ENCODE measurements at regions not wholly inside any gene's neighbourhood (a gene's known extent, or its start where the extent isn't known, plus 50 kb on each side); places are given as distances from the start of the nearest gene placed in this dataset.

GRCh38 chr1:195130598-195130997 lies 1477.6 kb downstream of the KCNT2 start:
- no peak for TF ChIP-seq CTCF (conservative IDR thresholded peaks at IDR 0.05; ENCODE audit: low read length)

DNA sequence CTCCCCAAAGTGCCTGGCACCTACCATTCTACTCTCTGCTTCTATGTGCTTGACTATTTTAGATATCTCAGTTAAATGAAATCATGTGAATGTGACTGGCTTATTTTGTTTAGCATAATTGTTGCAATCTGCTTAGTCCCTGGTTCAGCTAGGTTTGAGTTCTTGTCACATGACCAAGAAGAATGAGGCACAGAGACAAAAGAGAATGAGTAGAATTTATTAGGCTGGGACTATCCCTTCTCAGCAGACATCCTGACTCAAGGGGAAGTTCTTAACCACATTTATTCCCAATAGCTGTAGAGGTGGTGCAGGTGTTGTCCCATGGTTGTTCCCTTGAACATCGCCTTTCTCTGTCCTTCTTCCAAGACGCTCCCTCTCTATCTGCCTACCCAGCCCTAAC lies 1485.7 kb downstream of the KCNT2 start:
- DNase-seq (ENCODE audit: low read depth): no peak
- TF ChIP-seq CTCF (conservative IDR thresholded peaks at IDR 0.05; ENCODE audit: low read length): no peak
- no peak overlapping the region for H3K4me3 ChIP-seq (ENCODE audit: low read length)

More at GRCh38 chr1:195130598-195130997, 1477.6 kb downstream of the KCNT2 start:
- no peak overlapping the region for H3K4me3 ChIP-seq (ENCODE audit: low read length)
- DNase-seq (ENCODE audit: low read depth): no peak

- TF ChIP-seq CTCF (conservative IDR thresholded peaks at IDR 0.05; ENCODE audit: low read length): no peak
- H3K4me3 ChIP-seq (ENCODE audit: low read length): no peak overlapping the region
- DNase-seq (ENCODE audit: low read depth): no peak
These were observed 1494.8 kb downstream of the KCNT2 start for GRCh38 chr1:195113471-195113870.

DNA sequence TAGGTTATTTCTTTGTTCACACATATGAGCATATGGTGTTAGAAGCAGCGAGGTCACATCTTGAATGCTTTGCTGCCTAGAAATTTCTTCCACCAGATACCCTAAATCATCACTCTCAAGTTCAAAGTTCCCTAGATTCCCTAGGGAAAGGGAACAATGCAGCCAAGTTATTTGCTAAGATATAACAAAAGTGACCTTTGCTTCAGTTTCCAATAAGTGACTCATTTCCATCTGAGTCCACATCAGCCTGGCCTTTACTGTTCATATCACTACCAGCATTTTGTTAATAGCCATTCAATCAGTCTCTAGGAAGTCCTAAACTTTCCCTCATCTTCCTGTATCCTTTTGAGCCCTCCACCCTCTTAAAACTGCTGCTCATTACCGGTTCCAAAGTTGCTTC lies 1502.5 kb downstream of the KCNT2 start:
- no peak overlapping the region for H3K4me3 ChIP-seq (ENCODE audit: low read length)
- TF ChIP-seq CTCF (conservative IDR thresholded peaks at IDR 0.05; ENCODE audit: low read length): no peak
- DNase-seq (ENCODE audit: low read depth): no peak

- H3K4me3 ChIP-seq (ENCODE audit: low read length): no peak overlapping the region
- no peak for DNase-seq (ENCODE audit: low read depth)
- no peak for TF ChIP-seq CTCF (conservative IDR thresholded peaks at IDR 0.05; ENCODE audit: low read length)
These were observed 1503.0 kb downstream of the KCNT2 start for GRCh38 chr1:195105281-195105680.

GRCh38 chr1:195097316-195097715 lies 1510.9 kb downstream of the KCNT2 start:
- TF ChIP-seq CTCF (conservative IDR thresholded peaks at IDR 0.05; ENCODE audit: low read length): no peak
- no peak overlapping the region for H3K4me3 ChIP-seq (ENCODE audit: low read length)
- DNase-seq (ENCODE audit: low read depth): no peak

DNA sequence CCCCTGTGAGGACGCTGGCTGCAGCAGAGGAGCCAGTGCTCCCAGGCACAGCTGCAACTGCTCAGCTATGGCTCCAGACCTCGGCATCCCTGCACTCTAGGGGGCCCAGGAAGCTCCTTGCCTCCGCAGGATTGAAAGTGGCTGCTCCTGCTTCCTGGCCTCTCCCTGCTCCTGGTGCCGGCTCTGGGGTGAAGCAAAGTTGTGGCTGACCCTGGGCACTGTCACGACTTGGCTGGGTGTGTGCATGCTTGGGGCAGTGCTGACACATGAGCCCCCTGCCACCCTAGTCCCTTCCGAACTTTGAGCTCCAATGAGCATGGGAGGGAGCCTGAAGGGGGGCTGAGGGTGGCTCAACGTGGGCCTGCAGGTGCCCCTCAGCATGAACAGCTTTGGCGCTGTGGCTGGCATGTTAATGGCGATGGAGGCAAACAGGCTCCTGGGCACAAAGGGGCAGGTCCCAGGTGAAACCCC lies 1512.2 kb downstream of the KCNT2 start:
- DNase-seq (ENCODE audit: low read depth): no peak
- no peak for TF ChIP-seq CTCF (conservative IDR thresholded peaks at IDR 0.05; ENCODE audit: low read length)
- H3K4me3 ChIP-seq (ENCODE audit: low read length): no peak overlapping the region
